ENCODE measurements at regions not wholly inside any gene's neighbourhood (a gene's known extent, or its start where the extent isn't known, plus 50 kb on each side); places are given as distances from the start of the nearest gene placed in this dataset.

GRCh38 chr3:28586325-28586724 lies 237.7 kb upstream of the AZI2 start:
- H4K20me1 ChIP-seq (replicated peaks in 1 of 2; ENCODE audit: control insufficient read depth in 1 of 2, insufficient read depth in 2 of 2, low read length in 2 of 2), result no peaks in the 10 kb centered on the region
- no peaks in the 10 kb centered on the region for H3K36me3 ChIP-seq (ENCODE audit: control insufficient read depth in 2 of 4, insufficient read depth in 4 of 4, low read length in 3 of 4)
- no peak overlapping the region for H3K14ac ChIP-seq (ENCODE audit: insufficient read length)
- no peak overlapping the region for H2BK20ac ChIP-seq (ENCODE audit: low read length)
- no peak overlapping the region for H3K18ac ChIP-seq (ENCODE audit: extremely low read depth, low read length)
- peaks cover 0 to 3% (median 0%) of the 10 kb centered on the region in 4 experiments; a peak in 3 of 7 replicates for H3K4me1 ChIP-seq (replicated peaks in 1 of 4; ENCODE audit: control insufficient read depth in 3 of 4, insufficient read depth in 4 of 4, low read length in 3 of 4)
- H2BK15ac ChIP-seq (ENCODE audit: low read length), result no peak overlapping the region
- H3K27ac ChIP-seq (ENCODE audit: low read depth, low read length), result no peak overlapping the region
- H4K8ac ChIP-seq (ENCODE audit: extremely low read depth, insufficient read depth, low read length), result no peak overlapping the region
- H3K56ac ChIP-seq (replicated peaks; ENCODE audit: insufficient read length, low read depth, low read length), result no peak overlapping the region
- H3K23me2 ChIP-seq (ENCODE audit: low read depth, low read length), result no peaks in the 10 kb centered on the region
- ChIA-PET CTCF (ENCODE audit: partially characterized antibody) (interaction anchor here (0.8 to 1.2 kb wide), 2 partner anchors 109 to 330 kb away, joined by 3 to 4 read pairs; no protein-coding TSS in a partner anchor), POLR2A (ENCODE audit: partially characterized antibody) (interaction anchor here (1.0 kb wide), 1 partner anchor 11 kb away, joined by 3 read pairs; no protein-coding TSS in a partner anchor)
- no peak overlapping the region for H2AFZ ChIP-seq (ENCODE audit: low read length)
- no peaks in the 10 kb centered on the region for H3K27me3 ChIP-seq (replicated peaks in 1 of 4; ENCODE audit: control insufficient read depth in 3 of 4, extremely low read depth in 1 of 4, insufficient read depth in 3 of 4, low read length in 3 of 4)
- FAIRE-seq (no peak), DNase-seq (ENCODE audit: low read depth in 1 of 2, low spot score in 2 of 2) (no peak)
- no peak overlapping the region for H3K4me3 ChIP-seq (ENCODE audit: extremely low read depth in 1 of 4, insufficient read depth in 2 of 4, low read depth in 3 of 4, low read length in 4 of 4)
- H3K79me1 ChIP-seq (ENCODE audit: low read depth, low read length), result no peaks in the 10 kb centered on the region
- H3K4ac ChIP-seq (replicated peaks; ENCODE audit: insufficient read length, low read depth, low read length), result no peak overlapping the region
- no peak overlapping the region for H3K4me2 ChIP-seq (ENCODE audit: insufficient read depth in 1 of 2, low read depth in 2 of 2, low read length in 2 of 2)
- H3K23ac ChIP-seq (ENCODE audit: insufficient read length), result no peak overlapping the region
- H2AK5ac ChIP-seq (ENCODE audit: low read depth, low read length), result no peak overlapping the region
- TF ChIP-seq BRCA1 (IDR thresholded peaks at IDR 0.05; ENCODE audit: low read depth, low read length) (no peak), ATF3 (IDR thresholded peaks at IDR 0.05; ENCODE audit: insufficient read depth, low read depth, low read length) (no peak), KDM4A (IDR thresholded peaks at IDR 0.05; ENCODE audit: low read depth, low read length, severe bottlenecking) (no peak), GTF2F1 (IDR thresholded peaks at IDR 0.05; ENCODE audit: borderline replicate concordance, low read depth, low read length) (no peak), POLR2AphosphoS5 (IDR thresholded peaks at IDR 0.05; ENCODE audit: low read depth, low read length) (no peak), YY1 (IDR thresholded peaks at IDR 0.05; ENCODE audit: low read depth, low read length) (no peak), MAFK (IDR thresholded peaks at IDR 0.05; ENCODE audit: low read depth, low read length) (no peak), TAF7 (optimal IDR thresholded peaks at IDR 0.05; ENCODE audit: borderline replicate concordance, low read depth, low read length) (no peak)
- no peak overlapping the region for H4K5ac ChIP-seq (ENCODE audit: insufficient read length, low read depth, low read length)
- no peak overlapping the region for H3K9ac ChIP-seq (replicated peaks in 1 of 4; ENCODE audit: extremely low read depth in 1 of 4, low read depth in 3 of 4, low read length in 3 of 4)
- H4K91ac ChIP-seq (replicated peaks; ENCODE audit: insufficient read length, low read length), result no peak overlapping the region
- H3K79me2 ChIP-seq (ENCODE audit: control insufficient read depth in 1 of 2, insufficient read depth in 2 of 2, low read length in 2 of 2), result no peaks in the 10 kb centered on the region
- H2BK12ac ChIP-seq (ENCODE audit: low read depth, low read length), result no peak overlapping the region
- no peaks in the 10 kb centered on the region for H3K9me3 ChIP-seq (ENCODE audit: insufficient read depth in 2 of 2, low read depth in 1 of 2, low read length in 1 of 2)
- H2BK120ac ChIP-seq (replicated peaks; ENCODE audit: low read depth, low read length), result no peak overlapping the region
- H2BK5ac ChIP-seq (ENCODE audit: low read depth, low read length), result no peak overlapping the region

Measured in H1 (cell line).